Fibroblast of villous mesenchyme (primary cell): ENCODE measurements at regions not wholly inside any gene's neighbourhood (a gene's known extent, or its start where the extent isn't known, plus 50 kb on each side); places are given as distances from the start of the nearest gene placed in this dataset.

ENCODE experiments used
- DNase-seq: peaks from one replicate; pipeline ENCODE4 v3.0.0-alpha.2; 2010; ENCODE audit warnings: low read depth
- H3K4me3 ChIP-seq: 2 replicates; pipeline ENCODE4 v1.5.1; 2011; ENCODE audit warnings: low read depth, mild to moderate bottlenecking, low read length
- TF ChIP-seq, protein P1 (sequence below): IDR thresholded peaks from 2 replicates; pipeline ENCODE4 v1.5.1; 2012; ENCODE audit warnings: low read depth, mild to moderate bottlenecking, low read length; ENCODE audit not compliant: insufficient read depth

DNA sequence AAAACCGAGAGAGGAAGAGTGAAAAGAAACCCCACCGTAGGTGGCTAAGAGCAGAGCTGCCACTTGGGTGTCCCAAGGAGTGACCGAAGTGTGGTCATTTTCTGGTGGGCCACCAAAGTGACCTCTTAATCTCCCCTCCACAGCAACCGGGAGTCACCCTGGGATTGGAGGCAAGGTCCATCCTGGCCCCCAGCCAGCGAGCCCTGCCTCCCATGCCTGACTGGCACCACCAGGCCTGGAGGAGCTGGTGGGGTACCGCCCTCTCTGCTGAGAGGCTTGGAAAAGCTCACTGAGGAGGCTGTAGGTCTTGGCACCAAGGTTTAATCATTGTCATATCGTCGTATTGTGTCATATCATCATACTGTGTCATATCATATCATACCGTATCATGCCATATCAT, 74.0 kb upstream of the TRPM1 start:
- TF ChIP-seq, protein P1, sequence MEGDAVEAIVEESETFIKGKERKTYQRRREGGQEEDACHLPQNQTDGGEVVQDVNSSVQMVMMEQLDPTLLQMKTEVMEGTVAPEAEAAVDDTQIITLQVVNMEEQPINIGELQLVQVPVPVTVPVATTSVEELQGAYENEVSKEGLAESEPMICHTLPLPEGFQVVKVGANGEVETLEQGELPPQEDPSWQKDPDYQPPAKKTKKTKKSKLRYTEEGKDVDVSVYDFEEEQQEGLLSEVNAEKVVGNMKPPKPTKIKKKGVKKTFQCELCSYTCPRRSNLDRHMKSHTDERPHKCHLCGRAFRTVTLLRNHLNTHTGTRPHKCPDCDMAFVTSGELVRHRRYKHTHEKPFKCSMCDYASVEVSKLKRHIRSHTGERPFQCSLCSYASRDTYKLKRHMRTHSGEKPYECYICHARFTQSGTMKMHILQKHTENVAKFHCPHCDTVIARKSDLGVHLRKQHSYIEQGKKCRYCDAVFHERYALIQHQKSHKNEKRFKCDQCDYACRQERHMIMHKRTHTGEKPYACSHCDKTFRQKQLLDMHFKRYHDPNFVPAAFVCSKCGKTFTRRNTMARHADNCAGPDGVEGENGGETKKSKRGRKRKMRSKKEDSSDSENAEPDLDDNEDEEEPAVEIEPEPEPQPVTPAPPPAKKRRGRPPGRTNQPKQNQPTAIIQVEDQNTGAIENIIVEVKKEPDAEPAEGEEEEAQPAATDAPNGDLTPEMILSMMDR: no peak
- no peak for DNase-seq
- H3K4me3 ChIP-seq: no peak overlapping the region

GRCh38 chr15:31177951-31178350, 76.4 kb upstream of the TRPM1 start:
- DNase-seq: no peak
- H3K4me3 ChIP-seq: no peak overlapping the region
- TF ChIP-seq, protein P1: no peak

DNA sequence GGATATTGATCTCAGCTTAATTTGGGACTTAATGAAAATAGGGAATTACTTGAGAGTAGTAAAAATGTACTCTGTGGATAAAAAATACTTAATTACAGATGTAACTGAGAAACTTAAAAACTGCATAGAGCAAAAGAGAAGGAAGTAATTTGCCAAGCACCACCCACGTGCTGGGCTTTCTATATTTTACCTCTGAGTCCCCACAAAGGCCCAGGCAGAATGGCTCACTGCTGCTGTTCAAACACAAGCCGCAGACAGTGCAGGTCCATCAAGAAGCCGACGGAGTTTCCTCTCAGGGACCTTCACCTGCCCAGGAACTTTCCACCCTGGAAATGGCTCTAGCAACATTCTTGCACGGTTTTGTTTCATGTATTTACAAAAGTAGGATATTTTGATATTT, 77.2 kb upstream of the TRPM1 start:
- no peak for DNase-seq
- TF ChIP-seq, protein P1: no peak
- no peak overlapping the region for H3K4me3 ChIP-seq

- H3K4me3 ChIP-seq: no peak overlapping the region
- TF ChIP-seq, protein P1: no peak
- DNase-seq: no peak
Observed at GRCh38 chr15:31179693-31180092, 78.2 kb upstream of the TRPM1 start.

DNA sequence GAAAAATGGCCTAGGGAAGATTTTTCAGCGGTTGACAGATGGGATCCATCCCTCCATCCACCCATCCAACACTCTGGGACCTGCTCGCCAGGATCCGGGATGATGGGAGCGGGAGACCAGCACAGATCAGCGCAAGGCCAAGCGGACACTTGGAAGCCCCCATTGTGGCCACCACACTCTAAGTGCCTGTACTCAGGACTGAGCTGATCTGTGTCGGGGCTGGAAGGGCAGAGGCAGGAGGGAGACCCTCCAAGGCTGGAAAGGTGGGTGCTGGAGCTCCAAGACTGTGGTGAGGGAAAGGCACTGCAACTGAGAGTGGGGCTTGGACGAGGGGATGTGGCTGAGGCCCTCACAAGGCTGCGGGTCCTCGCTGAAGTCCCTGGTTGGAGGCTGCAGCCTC, 91.8 kb upstream of the TRPM1 start:
- no peak for DNase-seq
- TF ChIP-seq, protein P1: no peak
- H3K4me3 ChIP-seq: no peak overlapping the region

- no peak for DNase-seq
- TF ChIP-seq, protein P1: no peak
- no peak overlapping the region for H3K4me3 ChIP-seq
Observed at GRCh38 chr15:31195871-31196270, 94.3 kb upstream of the TRPM1 start.
